ENCODE measurements at regions not wholly inside any gene's neighbourhood (a gene's known extent, or its start where the extent isn't known, plus 50 kb on each side); places are given as distances from the start of the nearest gene placed in this dataset.

DNA sequence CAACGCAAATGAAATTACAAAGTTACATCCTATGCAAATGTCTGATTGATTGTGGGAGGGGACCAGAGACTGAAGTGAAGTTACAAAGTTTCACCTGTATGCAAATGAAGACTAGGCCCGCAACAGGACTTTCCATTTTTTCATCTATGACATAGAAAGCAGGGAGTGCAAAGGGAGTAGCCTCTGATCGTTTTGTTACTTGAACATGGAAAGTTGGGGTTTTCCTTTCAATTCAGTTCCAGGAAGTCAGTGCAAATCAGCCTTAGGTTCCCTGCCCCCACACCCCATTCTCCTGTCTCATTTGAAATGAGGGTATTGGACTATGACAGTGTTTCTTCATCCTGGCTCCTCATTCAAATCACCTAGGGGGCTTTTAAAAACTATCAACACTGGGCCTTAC lies 96.9 kb upstream of the HABP2 start (continued):
- TF ChIP-seq ZNF501 (tag by site-specific recombination; IDR thresholded peaks at IDR 0.05): no peak
- TF ChIP-seq, protein P1, sequence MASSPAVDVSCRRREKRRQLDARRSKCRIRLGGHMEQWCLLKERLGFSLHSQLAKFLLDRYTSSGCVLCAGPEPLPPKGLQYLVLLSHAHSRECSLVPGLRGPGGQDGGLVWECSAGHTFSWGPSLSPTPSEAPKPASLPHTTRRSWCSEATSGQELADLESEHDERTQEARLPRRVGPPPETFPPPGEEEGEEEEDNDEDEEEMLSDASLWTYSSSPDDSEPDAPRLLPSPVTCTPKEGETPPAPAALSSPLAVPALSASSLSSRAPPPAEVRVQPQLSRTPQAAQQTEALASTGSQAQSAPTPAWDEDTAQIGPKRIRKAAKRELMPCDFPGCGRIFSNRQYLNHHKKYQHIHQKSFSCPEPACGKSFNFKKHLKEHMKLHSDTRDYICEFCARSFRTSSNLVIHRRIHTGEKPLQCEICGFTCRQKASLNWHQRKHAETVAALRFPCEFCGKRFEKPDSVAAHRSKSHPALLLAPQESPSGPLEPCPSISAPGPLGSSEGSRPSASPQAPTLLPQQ (tag by site-specific recombination; IDR thresholded peaks at IDR 0.05): no peak

GRCh38 chr10:113456741-113457140 lies 96.1 kb upstream of the HABP2 start:
- no peak overlapping the region for H3K4me3 ChIP-seq (ENCODE audit: low read depth, low read length)
- CTCF ChIA-PET: no interaction called here

GRCh38 chr10:113457408-113457807 lies 95.4 kb upstream of the HABP2 start:
- TF ChIP-seq SCRT1 (tag by site-specific recombination; IDR thresholded peaks at IDR 0.05; ENCODE audit: borderline replicate concordance): no peak
- TF ChIP-seq PBX3 (CRISPR knock-in tag; IDR thresholded peaks at IDR 0.05): no peak
- no peak for TF ChIP-seq ZNF596 (tag by site-specific recombination; IDR thresholded peaks at IDR 0.05)
- 0 out of 2 replicates have a peak, but pooled peaks have one; percentile 57 for TF ChIP-seq RBAK (tag by site-specific recombination; IDR thresholded peaks at IDR 0.05)
- Histone ChIP-seq H3K27ac (ENCODE audit: extremely low read depth, low read depth, low read length) (no peak overlapping the region), H3K9me3 (ENCODE audit: control insufficient read depth, insufficient read depth, low read depth, low read length) (no peaks in the 10 kb centered on the region), H3K4me1 (ENCODE audit: control insufficient read depth, insufficient read depth, low read length) (no peaks in the 10 kb centered on the region), H3K4me3 (ENCODE audit: low read depth, low read length) (no peak overlapping the region), H3K36me3 (ENCODE audit: control insufficient read depth in 2 of 2, insufficient read depth in 1 of 2, low read length in 2 of 2) (no peaks in the 10 kb centered on the region)
- POLR2A ChIA-PET: no interaction called here
- CTCF ChIA-PET: no interaction called here

More at GRCh38 chr10:113456741-113457140, 96.1 kb upstream of the HABP2 start:
- TF ChIP-seq, protein P2, sequence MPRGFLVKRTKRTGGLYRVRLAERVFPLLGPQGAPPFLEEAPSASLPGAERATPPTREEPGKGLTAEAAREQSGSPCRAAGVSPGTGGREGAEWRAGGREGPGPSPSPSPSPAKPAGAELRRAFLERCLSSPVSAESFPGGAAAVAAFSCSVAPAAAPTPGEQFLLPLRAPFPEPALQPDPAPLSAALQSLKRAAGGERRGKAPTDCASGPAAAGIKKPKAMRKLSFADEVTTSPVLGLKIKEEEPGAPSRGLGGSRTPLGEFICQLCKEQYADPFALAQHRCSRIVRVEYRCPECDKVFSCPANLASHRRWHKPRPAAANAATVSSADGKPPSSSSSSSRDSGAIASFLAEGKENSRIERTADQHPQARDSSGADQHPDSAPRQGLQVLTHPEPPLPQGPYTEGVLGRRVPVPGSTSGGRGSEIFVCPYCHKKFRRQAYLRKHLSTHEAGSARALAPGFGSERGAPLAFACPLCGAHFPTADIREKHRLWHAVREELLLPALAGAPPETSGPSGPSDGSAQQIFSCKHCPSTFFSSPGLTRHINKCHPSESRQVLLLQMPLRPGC (tag by site-specific recombination; IDR thresholded peaks at IDR 0.05): no peak
- TF ChIP-seq, protein P3, sequence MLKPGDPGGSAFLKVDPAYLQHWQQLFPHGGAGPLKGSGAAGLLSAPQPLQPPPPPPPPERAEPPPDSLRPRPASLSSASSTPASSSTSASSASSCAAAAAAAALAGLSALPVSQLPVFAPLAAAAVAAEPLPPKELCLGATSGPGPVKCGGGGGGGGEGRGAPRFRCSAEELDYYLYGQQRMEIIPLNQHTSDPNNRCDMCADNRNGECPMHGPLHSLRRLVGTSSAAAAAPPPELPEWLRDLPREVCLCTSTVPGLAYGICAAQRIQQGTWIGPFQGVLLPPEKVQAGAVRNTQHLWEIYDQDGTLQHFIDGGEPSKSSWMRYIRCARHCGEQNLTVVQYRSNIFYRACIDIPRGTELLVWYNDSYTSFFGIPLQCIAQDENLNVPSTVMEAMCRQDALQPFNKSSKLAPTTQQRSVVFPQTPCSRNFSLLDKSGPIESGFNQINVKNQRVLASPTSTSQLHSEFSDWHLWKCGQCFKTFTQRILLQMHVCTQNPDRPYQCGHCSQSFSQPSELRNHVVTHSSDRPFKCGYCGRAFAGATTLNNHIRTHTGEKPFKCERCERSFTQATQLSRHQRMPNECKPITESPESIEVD (tag by site-specific recombination; IDR thresholded peaks at IDR 0.05): no peak
- TF ChIP-seq ZBTB8A (tag by site-specific recombination; IDR thresholded peaks at IDR 0.05) (no peak), PBX3 (CRISPR knock-in tag; IDR thresholded peaks at IDR 0.05) (no peak), KLF7 (tag by site-specific recombination; IDR thresholded peaks at IDR 0.05; ENCODE audit: borderline replicate concordance) (no peak), YY1 (tag by site-specific recombination; IDR thresholded peaks at IDR 0.05) (no peak), ZNF747 (tag by site-specific recombination; IDR thresholded peaks at IDR 0.05) (no peak), ZNF585B (tag by site-specific recombination; IDR thresholded peaks at IDR 0.05) (no peak)
- Histone ChIP-seq H3K4me1 (ENCODE audit: control insufficient read depth, insufficient read depth, low read length) (no peaks in the 10 kb centered on the region), H3K27ac (ENCODE audit: extremely low read depth, low read depth, low read length) (no peak overlapping the region), H3K9me3 (ENCODE audit: control insufficient read depth, insufficient read depth, low read depth, low read length) (no peaks in the 10 kb centered on the region), H3K36me3 (ENCODE audit: control insufficient read depth in 2 of 2, insufficient read depth in 1 of 2, low read length in 2 of 2) (no peaks in the 10 kb centered on the region)
- POLR2A ChIA-PET: no interaction called here

DNA sequence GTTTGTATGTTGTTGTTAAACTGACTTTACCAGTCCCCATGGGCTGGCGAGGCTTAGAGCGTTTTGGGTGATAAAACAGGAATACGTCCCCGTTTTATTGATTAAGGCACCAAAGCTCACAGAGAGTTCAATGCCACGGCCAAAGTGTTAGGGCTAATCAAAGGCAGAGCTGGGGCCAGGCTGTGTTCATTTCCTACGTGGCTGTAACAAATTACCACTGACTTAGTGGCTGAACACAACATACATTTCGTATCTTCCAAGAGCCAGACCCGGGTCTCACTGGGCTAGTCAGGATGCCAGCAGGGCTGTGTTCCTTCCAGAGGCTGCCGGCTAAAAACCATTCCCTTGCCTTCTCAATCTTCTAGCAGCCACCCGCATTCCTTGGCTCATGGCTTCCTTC lies 94.4 kb upstream of the HABP2 start:
- TF ChIP-seq ZFHX2 (tag by site-specific recombination; conservative IDR thresholded peaks at IDR 0.05) (no peak), ZNF423 (tag by site-specific recombination; IDR thresholded peaks at IDR 0.05) (no peak), ZNF610 (tag by site-specific recombination; IDR thresholded peaks at IDR 0.05; ENCODE audit: borderline replicate concordance) (no peak), ATF2 (tag by site-specific recombination; IDR thresholded peaks at IDR 0.05; ENCODE audit: low read depth) (no peak)
- TF ChIP-seq, protein P2 (tag by site-specific recombination; IDR thresholded peaks at IDR 0.05): no peak
- H3K27ac ChIP-seq (ENCODE audit: extremely low read depth, low read depth, low read length): no peak overlapping the region
- ChIA-PET POLR2A (no interaction called here), CTCF (no interaction called here)
- no peaks in the 10 kb centered on the region for H3K4me1 ChIP-seq (ENCODE audit: control insufficient read depth, insufficient read depth, low read length)
- H3K4me3 ChIP-seq (ENCODE audit: low read depth, low read length): no peak overlapping the region
- no peaks in the 10 kb centered on the region for H3K36me3 ChIP-seq (ENCODE audit: control insufficient read depth in 2 of 2, insufficient read depth in 1 of 2, low read length in 2 of 2)
- H3K9me3 ChIP-seq (ENCODE audit: control insufficient read depth, insufficient read depth, low read depth, low read length): no peaks in the 10 kb centered on the region

Measured in HEK293 (cell line).